CD4-positive, CD25-positive, alpha-beta regulatory T cell (primary cell): ENCODE measurements at regions not wholly inside any gene's neighbourhood (a gene's known extent, or its start where the extent isn't known, plus 50 kb on each side); places are given as distances from the start of the nearest gene placed in this dataset.
A peak's percentile ranks its signal among the peaks of the same experiment; 100 is the strongest.
"Not testable (repeated sequence)": the region's sequence is repeated elsewhere in the genome, so short reads cannot be mapped to it uniquely, and the experiment has no call there.

Source experiments
- ATAC-seq, 2 donors: fragments of 150-1000 bp; cut with Tn5 transposase; one replicate each; pipeline ENCODE4 v1.10.0; 2021; ENCODE audit warnings: low read depth in 2 of 2, moderate number of reproducible peaks in 2 of 2, moderate library complexity in 1 of 2
- DNase-seq, 3 donors: peaks; one replicate each; pipeline versions ENCODE4 v3.0.0 to v3.0.0-alpha.2; 2012 to 2022; ENCODE audit warnings: mixed read lengths in 1 of 3
- H3K27ac ChIP-seq: one replicate; pipeline ENCODE4 v1.7.0; 2013; ENCODE audit warnings: mild to moderate bottlenecking, low read length; ENCODE audit not compliant: insufficient read depth, poor library complexity, severe bottlenecking
- H3K27me3 ChIP-seq: one replicate; pipeline ENCODE4 v1.7.0; 2013; ENCODE audit warnings: low read length; ENCODE audit not compliant: control insufficient read depth, insufficient read depth
- H3K36me3 ChIP-seq: one replicate; pipeline ENCODE4 v1.7.0; 2013; ENCODE audit warnings: mild to moderate bottlenecking, low read length, moderate library complexity; ENCODE audit not compliant: control insufficient read depth, insufficient read depth
- H3K4me1 ChIP-seq: 2 replicates; pipeline ENCODE4 v1.7.0; 2013; ENCODE audit warnings: mild to moderate bottlenecking, low read length; ENCODE audit not compliant: insufficient read depth, control insufficient read depth, poor library complexity, severe bottlenecking
- H3K4me3 ChIP-seq: one replicate; pipeline ENCODE4 v1.7.0; 2013; ENCODE audit warnings: low read depth, mild to moderate bottlenecking, low read length, moderate library complexity
- H3K9me3 ChIP-seq, 2 experiments: 1 replicate in 1 of 2; 2 replicates in 1 of 2; pipeline ENCODE4 v1.7.0; 2013; ENCODE audit warnings: low read length in 2 of 2, mild to moderate bottlenecking in 1 of 2, moderate library complexity in 1 of 2; ENCODE audit not compliant: control insufficient read depth in 2 of 2
- H3K27ac Mint-ChIP-seq, 3 donors: one replicate each; pipeline ENCODE4 v1.8.0; 2020 to 2022; ENCODE audit warnings: mild to moderate bottlenecking in 3 of 3, mixed read lengths in 3 of 3, moderate library complexity in 2 of 3
- H3K27me3 Mint-ChIP-seq: one replicate; pipeline ENCODE4 v1.8.0; 2022; ENCODE audit warnings: mild to moderate bottlenecking, mixed read lengths
- H3K36me3 Mint-ChIP-seq: one replicate; pipeline ENCODE4 v1.8.0; 2020; ENCODE audit warnings: mixed read lengths
- H3K4me1 Mint-ChIP-seq, 4 donors: one replicate each; pipeline ENCODE4 v1.8.0; 2020 to 2022; ENCODE audit warnings: mixed read lengths in 4 of 4, mild to moderate bottlenecking in 1 of 4
- H3K4me3 Mint-ChIP-seq, 4 donors: one replicate each; pipeline ENCODE4 v1.8.0; 2020 to 2022; ENCODE audit warnings: mild to moderate bottlenecking in 4 of 4, mixed read lengths in 4 of 4, moderate library complexity in 3 of 4
- H3K9me3 Mint-ChIP-seq, 7 donors: one replicate each; pipeline ENCODE4 v1.8.0; 2020 to 2022; ENCODE audit warnings: mixed read lengths in 7 of 7, mild to moderate bottlenecking in 3 of 7, moderate library complexity in 2 of 7

DNA sequence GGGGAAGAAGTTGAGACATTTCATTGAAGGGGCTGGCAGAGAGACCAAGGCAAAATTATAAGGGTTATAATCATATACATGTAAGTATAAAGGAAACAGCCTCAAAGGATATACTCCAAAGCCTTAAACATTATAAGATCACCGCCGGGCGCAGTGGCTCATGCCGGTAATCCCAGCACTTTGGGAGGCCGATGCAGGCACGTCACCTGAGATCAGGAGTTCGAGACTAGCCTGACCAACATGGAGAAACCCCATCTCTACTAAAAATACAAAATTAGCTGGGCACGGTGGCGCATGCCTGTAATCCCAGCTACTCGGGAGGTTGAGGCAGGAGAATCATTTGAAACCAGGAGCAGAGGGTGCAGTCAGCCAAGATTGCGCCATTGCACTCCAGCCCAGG, 1227.0 kb upstream of the NRXN1 start:
- DNase-seq, H3K4me3 Mint-ChIP-seq, ATAC-seq, H3K9me3 ChIP-seq, H3K27ac Mint-ChIP-seq, H3K4me1 Mint-ChIP-seq, H3K36me3 Mint-ChIP-seq, H3K27me3 ChIP-seq, H3K36me3 ChIP-seq, H3K4me1 ChIP-seq, H3K27me3 Mint-ChIP-seq, H3K27ac ChIP-seq, H3K4me3 ChIP-seq: not testable (repeated sequence)
- H3K9me3 Mint-ChIP-seq, result peaks cover 0 to 22% (median 3%) of the 10 kb centered on the region in 7 donors

DNA sequence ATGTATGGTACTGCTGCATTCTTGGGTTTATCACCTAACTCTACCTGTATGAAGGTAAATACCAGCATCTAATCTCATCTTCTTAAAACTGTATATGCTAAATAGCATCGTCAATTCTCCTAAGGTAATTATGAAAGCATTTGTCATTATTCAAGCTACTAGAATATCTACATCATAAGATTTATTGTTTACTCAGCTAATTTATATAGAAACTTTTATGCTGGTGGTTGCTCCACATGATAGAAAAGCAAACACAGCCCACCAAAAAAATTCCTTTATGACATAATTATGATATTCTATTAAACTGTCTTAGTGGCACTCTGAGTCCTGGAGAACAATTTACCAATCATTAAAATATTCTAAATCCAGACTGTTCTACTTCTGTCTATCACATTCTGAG, 1226.1 kb upstream of the NRXN1 start:
- Mint-ChIP-seq H3K27me3 (no peaks in the 10 kb centered on the region), H3K4me3 (no peak overlapping the region), H3K4me1 (no peaks in the 10 kb centered on the region), H3K9me3 (peaks cover 0 to 19% (median 3%) of the 10 kb centered on the region in 7 donors), H3K36me3 (no peaks in the 10 kb centered on the region), H3K27ac (no peak overlapping the region)
- no peak overlapping the region for H3K27ac ChIP-seq
- H3K9me3 ChIP-seq, result no peaks in the 10 kb centered on the region
- H3K4me1 ChIP-seq, result no peaks in the 10 kb centered on the region
- no peaks in the 10 kb centered on the region for H3K27me3 ChIP-seq
- DNase-seq (no peak), ATAC-seq (no peak)
- H3K4me3 ChIP-seq, result no peak overlapping the region
- H3K36me3 ChIP-seq, result no peaks in the 10 kb centered on the region

DNA sequence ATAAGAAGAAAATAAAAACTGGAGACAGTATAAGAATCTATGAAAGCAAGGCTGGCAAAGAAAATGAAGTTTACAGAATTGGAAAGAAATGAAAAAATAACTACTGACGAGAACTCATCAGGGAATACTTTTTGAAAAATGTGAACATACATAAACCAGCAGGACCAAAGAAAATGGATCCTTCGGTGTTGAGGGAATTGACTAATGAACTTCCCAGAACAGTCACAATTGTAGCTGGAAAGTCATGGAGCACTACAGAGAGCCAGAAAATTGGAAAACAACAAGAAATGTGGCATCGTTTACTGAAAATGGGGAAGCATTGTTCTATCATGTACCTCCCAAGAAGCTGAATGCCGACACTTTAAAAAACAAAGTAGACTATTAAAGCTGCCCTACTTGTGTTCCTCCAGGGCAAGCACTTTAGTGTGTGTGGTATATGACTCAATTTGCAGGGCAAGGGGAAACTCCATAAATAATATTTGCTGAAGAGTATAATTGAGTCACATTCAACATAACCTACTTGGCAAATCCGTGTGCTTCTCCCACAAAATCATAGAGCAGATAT, 1221.6 kb upstream of the NRXN1 start:
- Mint-ChIP-seq H3K9me3 (peaks cover 0 to 24% (median 3%) of the 10 kb centered on the region in 7 donors), H3K27me3 (no peaks in the 10 kb centered on the region), H3K27ac (no peak overlapping the region), H3K4me3 (no peak overlapping the region), H3K4me1 (no peaks in the 10 kb centered on the region), H3K36me3 (no peaks in the 10 kb centered on the region)
- Histone ChIP-seq H3K27me3 (no peaks in the 10 kb centered on the region), H3K4me1 (no peaks in the 10 kb centered on the region), H3K4me3 (no peak overlapping the region), H3K27ac (no peak overlapping the region), H3K9me3 (peaks cover 0 to 4% of the 10 kb centered on the region in 2 experiments), H3K36me3 (no peaks in the 10 kb centered on the region)
- no peak for DNase-seq
- no peak for ATAC-seq

DNA sequence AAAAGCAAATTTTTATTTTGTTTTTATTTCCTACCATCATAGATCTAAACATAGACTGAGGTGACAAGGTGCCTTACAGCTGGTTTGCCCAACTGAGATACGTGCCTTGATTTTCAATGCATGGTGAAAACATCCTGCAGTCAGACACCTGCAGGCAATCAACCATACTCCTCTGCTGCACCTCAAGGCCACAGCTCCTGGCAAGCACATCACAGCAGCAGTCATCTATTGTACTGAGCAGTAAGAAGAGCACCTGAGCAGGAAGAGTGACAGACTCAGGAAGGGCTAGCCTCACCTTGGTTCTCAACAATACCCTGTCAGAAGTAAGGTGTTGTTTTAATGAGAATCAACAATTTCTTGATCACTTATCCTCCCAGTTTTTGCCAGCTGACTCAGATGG, 1206.8 kb upstream of the NRXN1 start:
- H3K27me3 Mint-ChIP-seq, result no peaks in the 10 kb centered on the region
- Histone ChIP-seq H3K4me1 (no peaks in the 10 kb centered on the region), H3K9me3 (peaks cover 0 to 6% of the 10 kb centered on the region in 2 experiments), H3K27ac (no peak overlapping the region), H3K36me3 (no peaks in the 10 kb centered on the region), H3K27me3 (no peaks in the 10 kb centered on the region), H3K4me3 (no peak overlapping the region)
- H3K9me3 Mint-ChIP-seq, result peaks cover 0 to 13% (median 7%) of the 10 kb centered on the region in 7 donors
- H3K4me1 Mint-ChIP-seq, result no peaks in the 10 kb centered on the region
- ATAC-seq (no peak), DNase-seq (no peak)
- no peaks in the 10 kb centered on the region for H3K36me3 Mint-ChIP-seq
- H3K27ac Mint-ChIP-seq, result no peak overlapping the region
- H3K4me3 Mint-ChIP-seq, result no peak overlapping the region

DNA sequence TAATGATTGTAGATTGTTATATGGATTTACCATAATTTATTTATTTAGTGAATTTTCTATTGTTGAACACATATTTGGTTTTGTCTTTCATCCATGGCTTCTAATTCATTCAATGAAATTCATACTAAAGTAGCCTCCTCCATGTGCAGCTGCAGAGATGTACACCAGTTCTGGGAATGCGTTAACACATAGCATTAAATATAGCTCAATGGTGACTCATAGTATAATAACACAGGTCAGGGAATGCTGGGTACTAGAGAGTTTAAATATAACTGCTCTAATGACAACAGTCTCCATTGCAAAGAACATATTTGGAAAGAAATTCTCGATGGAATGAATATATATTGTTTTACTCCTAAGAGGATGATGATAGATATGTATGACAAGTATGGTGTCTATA, 1190.2 kb upstream of the NRXN1 start:
- Histone ChIP-seq H3K4me1 (no peaks in the 10 kb centered on the region), H3K4me3 (no peak overlapping the region), H3K9me3 (peaks cover 0 to 4% of the 10 kb centered on the region in 2 experiments), H3K27me3 (no peaks in the 10 kb centered on the region), H3K27ac (no peak overlapping the region), H3K36me3 (no peaks in the 10 kb centered on the region)
- Mint-ChIP-seq H3K4me3 (no peak overlapping the region), H3K9me3 (peaks cover 0 to 11% (median 6%) of the 10 kb centered on the region in 7 donors), H3K36me3 (no peaks in the 10 kb centered on the region), H3K27ac (no peak overlapping the region), H3K27me3 (no peaks in the 10 kb centered on the region), H3K4me1 (no peaks in the 10 kb centered on the region)
- ATAC-seq, result no peak
- no peak for DNase-seq

DNA sequence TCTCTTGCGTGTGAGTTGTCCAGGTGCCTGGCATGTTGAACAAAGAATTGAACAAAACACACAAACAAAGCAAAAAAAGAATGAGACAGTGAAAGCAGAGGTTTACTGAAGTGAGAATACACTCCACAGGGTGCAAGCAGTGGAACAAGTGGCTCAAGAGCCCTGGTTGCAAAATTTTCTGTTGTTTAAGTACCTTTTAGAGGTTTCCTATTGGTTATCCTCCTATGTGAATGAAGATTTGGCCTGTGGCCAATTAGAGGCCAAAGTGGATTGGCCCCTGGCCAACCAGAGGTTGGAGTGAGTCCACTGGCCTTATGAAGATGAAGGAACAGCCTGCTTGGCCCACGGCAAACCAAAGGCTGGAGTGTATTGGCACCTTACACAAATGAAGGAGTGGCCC, 1188.5 kb upstream of the NRXN1 start:
- H3K9me3 ChIP-seq, result peaks cover 4 to 7% of the 10 kb centered on the region in 2 experiments
- no peak overlapping the region for H3K4me3 Mint-ChIP-seq
- no peak overlapping the region for H3K27ac Mint-ChIP-seq
- no peaks in the 10 kb centered on the region for H3K4me1 Mint-ChIP-seq
- H3K27ac ChIP-seq, result no peak overlapping the region
- H3K27me3 Mint-ChIP-seq, result no peaks in the 10 kb centered on the region
- no peaks in the 10 kb centered on the region for H3K27me3 ChIP-seq
- no peaks in the 10 kb centered on the region for H3K36me3 Mint-ChIP-seq
- no peak overlapping the region for H3K4me3 ChIP-seq
- no peaks in the 10 kb centered on the region for H3K36me3 ChIP-seq
- peaks cover 0 to 13% (median 6%) of the 10 kb centered on the region in 7 donors for H3K9me3 Mint-ChIP-seq
- H3K4me1 ChIP-seq, result no peaks in the 10 kb centered on the region
- ATAC-seq (no peak), DNase-seq (no peak)

DNA sequence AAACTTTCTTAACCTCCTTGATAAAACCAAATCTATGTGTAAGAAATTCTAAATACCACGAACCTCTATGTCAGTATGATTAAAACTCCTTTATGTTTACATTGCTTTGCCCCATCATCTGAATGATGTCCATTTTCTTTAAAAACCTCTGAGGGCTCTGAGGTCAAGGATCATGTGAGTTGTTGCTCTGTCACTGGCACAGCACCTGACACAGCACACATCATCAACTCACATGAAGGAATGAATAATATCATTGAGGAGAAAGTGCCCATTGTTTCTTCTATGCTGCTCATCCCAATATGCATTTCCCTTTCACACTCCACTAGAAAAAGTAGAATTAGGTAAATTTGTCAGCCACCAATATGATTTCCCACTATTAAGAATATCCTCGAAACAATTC, 1178.7 kb upstream of the NRXN1 start:
- Histone ChIP-seq H3K36me3 (no peaks in the 10 kb centered on the region), H3K27me3 (no peaks in the 10 kb centered on the region), H3K4me1 (no peaks in the 10 kb centered on the region), H3K9me3 (no peaks in the 10 kb centered on the region), H3K4me3 (no peak overlapping the region), H3K27ac (no peak overlapping the region)
- peak overlapping the region in 1 of 3 donors; percentile 67 for H3K27ac Mint-ChIP-seq
- H3K36me3 Mint-ChIP-seq, result no peaks in the 10 kb centered on the region
- no peaks in the 10 kb centered on the region for H3K4me1 Mint-ChIP-seq
- H3K9me3 Mint-ChIP-seq, result peaks cover 0 to 17% (median 3%) of the 10 kb centered on the region in 7 donors
- H3K27me3 Mint-ChIP-seq, result peaks cover 6% of the 10 kb centered on the region
- H3K4me3 Mint-ChIP-seq, result no peak overlapping the region
- no peak for DNase-seq
- ATAC-seq, result no peak

DNA sequence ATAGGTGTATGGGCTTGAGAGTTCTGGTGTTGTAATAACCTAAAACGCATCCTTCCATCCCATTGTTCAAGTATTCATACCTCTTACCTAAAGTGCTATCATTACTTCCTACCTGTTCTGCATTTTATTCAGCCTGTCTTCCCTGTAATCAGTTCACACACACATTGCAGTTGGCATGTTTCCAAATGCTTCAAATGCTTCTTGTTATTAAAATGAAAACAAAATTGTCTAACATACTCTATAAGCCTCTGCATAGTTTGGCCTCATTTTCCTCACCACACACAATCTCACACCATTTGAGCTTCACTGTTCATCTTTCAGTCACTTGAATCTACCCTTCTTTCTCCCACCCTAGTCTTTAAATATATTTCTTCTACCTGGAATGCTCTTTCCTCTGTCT, 1178.2 kb upstream of the NRXN1 start:
- Mint-ChIP-seq H3K4me1 (no peaks in the 10 kb centered on the region), H3K27me3 (peaks cover 6% of the 10 kb centered on the region), H3K27ac (peak overlapping the region in 1 of 3 donors; percentile 67), H3K36me3 (no peaks in the 10 kb centered on the region), H3K9me3 (peaks cover 0 to 13% (median 3%) of the 10 kb centered on the region in 7 donors), H3K4me3 (peak overlapping the region in 1 of 4 donors; percentile 48)
- H3K27me3 ChIP-seq, result no peaks in the 10 kb centered on the region
- no peaks in the 10 kb centered on the region for H3K9me3 ChIP-seq
- H3K4me3 ChIP-seq, result no peak overlapping the region
- ATAC-seq (no peak), DNase-seq (no peak)
- H3K4me1 ChIP-seq, result no peaks in the 10 kb centered on the region
- H3K27ac ChIP-seq, result no peak overlapping the region
- H3K36me3 ChIP-seq, result no peaks in the 10 kb centered on the region
